ENCODE measurements at regions not wholly inside any gene's neighbourhood (a gene's known extent, or its start where the extent isn't known, plus 50 kb on each side); places are given as distances from the start of the nearest gene placed in this dataset.

DNA sequence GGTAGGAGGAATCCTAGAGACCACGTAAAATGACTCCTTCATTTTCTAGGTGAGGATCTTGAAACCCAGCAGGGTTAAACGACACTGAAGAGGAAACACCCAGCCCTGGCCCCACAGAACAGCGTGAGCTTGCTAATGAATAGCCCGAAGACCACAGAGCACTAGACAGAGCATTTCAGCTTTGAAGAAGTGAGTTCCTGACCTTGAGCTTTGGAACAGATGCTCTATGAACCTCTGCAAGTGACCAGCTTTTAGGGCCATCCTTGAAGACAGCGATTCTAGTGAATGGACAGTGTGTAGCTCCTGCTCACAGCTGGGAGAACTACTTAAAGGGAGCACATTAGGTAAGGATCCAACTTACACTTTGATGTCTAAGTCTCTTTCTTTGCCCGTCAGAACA, 74.0 kb upstream of the FRMD1 start:
- TF ChIP-seq, protein P1, sequence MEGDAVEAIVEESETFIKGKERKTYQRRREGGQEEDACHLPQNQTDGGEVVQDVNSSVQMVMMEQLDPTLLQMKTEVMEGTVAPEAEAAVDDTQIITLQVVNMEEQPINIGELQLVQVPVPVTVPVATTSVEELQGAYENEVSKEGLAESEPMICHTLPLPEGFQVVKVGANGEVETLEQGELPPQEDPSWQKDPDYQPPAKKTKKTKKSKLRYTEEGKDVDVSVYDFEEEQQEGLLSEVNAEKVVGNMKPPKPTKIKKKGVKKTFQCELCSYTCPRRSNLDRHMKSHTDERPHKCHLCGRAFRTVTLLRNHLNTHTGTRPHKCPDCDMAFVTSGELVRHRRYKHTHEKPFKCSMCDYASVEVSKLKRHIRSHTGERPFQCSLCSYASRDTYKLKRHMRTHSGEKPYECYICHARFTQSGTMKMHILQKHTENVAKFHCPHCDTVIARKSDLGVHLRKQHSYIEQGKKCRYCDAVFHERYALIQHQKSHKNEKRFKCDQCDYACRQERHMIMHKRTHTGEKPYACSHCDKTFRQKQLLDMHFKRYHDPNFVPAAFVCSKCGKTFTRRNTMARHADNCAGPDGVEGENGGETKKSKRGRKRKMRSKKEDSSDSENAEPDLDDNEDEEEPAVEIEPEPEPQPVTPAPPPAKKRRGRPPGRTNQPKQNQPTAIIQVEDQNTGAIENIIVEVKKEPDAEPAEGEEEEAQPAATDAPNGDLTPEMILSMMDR (IDR thresholded peaks at IDR 0.05), result no peak
- no peak for TF ChIP-seq POLR2A (IDR thresholded peaks at IDR 0.05)

Measured in right lobe of liver (tissue), 4 donors.